ENCODE measurements at regions not wholly inside any gene's neighbourhood (a gene's known extent, or its start where the extent isn't known, plus 50 kb on each side); places are given as distances from the start of the nearest gene placed in this dataset.

GRCh38 chr7:41152179-41152678 is 550.7 kb downstream of the INHBA start:
- Histone ChIP-seq H3K9me3 (ENCODE audit: control insufficient read depth, insufficient read depth, low read length) (no peaks in the 10 kb centered on the region), H3K4me1 (ENCODE audit: control insufficient read depth, insufficient read depth, low read length) (no peaks in the 10 kb centered on the region), H3K36me3 (ENCODE audit: control insufficient read depth, insufficient read depth, low read length) (no peaks in the 10 kb centered on the region), H3K27ac (ENCODE audit: low read depth, low read length) (no peak overlapping the region), H3K4me3 (ENCODE audit: low read depth, low read length) (no peak overlapping the region), H3K27me3 (ENCODE audit: control insufficient read depth, insufficient read depth, low read length) (no peaks in the 10 kb centered on the region)
- WGBS (ENCODE audit: insufficient coverage), result no CpG with 5 or more reads among the region's 4 CpGs
- no peak for DNase-seq (ENCODE audit: low read depth in 4 of 6, low spot score in 6 of 6)

- Histone ChIP-seq H3K4me1 (ENCODE audit: control insufficient read depth, insufficient read depth, low read length) (no peaks in the 10 kb centered on the region), H3K36me3 (ENCODE audit: control insufficient read depth, insufficient read depth, low read length) (no peaks in the 10 kb centered on the region), H3K4me3 (ENCODE audit: low read depth, low read length) (no peak overlapping the region), H3K9me3 (ENCODE audit: control insufficient read depth, insufficient read depth, low read length) (no peaks in the 10 kb centered on the region), H3K27me3 (ENCODE audit: control insufficient read depth, insufficient read depth, low read length) (no peaks in the 10 kb centered on the region), H3K27ac (ENCODE audit: low read depth, low read length) (no peak overlapping the region)
- no peak for DNase-seq (ENCODE audit: low read depth in 4 of 6, low spot score in 6 of 6)
- 94% methylated on average over 15 of the region's 16 CpGs for WGBS (ENCODE audit: insufficient coverage)
These were observed 553.3 kb downstream of the INHBA start for GRCh38 chr7:41149576-41149975.

DNA sequence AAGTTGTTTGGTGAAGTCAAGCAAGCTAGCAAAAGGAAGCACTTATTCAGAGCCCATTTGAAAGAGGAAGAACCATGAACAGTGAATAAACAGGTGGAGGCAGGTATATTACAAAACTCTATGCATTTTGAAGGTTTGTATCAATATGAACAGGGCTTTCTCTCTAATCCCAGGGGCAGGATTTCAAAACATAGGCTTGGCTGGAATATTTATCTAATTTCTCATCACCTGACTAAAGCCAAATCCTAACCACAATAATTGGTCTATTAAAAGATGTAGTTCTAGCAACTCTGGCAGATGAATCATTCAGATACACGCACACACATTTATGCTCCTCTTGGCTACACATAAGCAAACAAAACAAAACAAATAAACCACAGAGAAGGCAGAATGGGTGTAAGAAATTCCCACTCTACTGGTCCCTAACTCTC is 554.4 kb downstream of the INHBA start:
- no peaks in the 10 kb centered on the region for H3K36me3 ChIP-seq (ENCODE audit: control insufficient read depth, insufficient read depth, low read length)
- H3K4me3 ChIP-seq (ENCODE audit: low read depth, low read length), result no peak overlapping the region
- no peaks in the 10 kb centered on the region for H3K27me3 ChIP-seq (ENCODE audit: control insufficient read depth, insufficient read depth, low read length)
- no CpG with 5 or more reads among the region's 1 CpG for WGBS (ENCODE audit: insufficient coverage)
- no peaks in the 10 kb centered on the region for H3K4me1 ChIP-seq (ENCODE audit: control insufficient read depth, insufficient read depth, low read length)
- DNase-seq (ENCODE audit: low read depth in 4 of 6, low spot score in 6 of 6), result no peak
- H3K27ac ChIP-seq (ENCODE audit: low read depth, low read length), result no peak overlapping the region
- H3K9me3 ChIP-seq (ENCODE audit: control insufficient read depth, insufficient read depth, low read length), result no peaks in the 10 kb centered on the region

DNA sequence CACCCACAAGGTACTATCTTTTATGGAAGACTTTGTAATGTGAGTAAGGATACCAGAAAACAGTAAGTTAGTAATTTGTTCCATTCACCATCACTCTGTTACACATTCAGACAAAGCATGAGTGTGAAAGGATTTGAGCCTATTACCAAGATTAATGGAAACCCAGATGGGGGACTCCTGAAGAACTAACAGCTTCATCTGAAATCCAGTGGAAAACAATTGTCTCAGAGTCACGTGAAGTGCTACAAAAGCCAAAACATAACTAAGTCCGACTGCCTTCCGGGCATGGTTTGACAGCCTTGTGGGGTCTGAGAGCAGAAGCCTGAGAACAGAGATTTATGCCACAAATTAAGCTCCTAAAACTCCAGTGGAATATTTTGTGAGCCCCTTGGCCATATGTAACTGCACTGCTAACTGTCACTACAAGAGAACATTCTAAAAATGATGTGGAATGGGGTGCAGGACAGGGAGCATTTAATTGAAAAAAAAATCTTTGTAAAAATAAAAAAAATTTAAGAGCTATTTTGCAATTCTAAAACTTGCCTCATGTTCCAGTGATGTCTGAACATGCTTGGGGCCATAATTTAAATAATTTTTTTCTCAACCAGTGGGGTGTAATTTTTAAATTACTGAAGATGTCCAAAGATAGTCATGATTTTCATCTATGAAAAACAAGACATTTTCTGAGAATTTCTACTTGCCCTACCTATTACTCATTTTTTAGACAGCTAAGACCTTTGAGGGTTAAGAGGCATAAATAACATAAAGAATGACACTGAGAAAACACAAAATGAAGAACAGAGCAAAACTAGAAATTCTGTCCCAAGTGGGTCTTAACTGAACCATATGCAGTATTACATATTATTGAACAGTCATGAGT is 555.0 kb downstream of the INHBA start:
- 28% methylated on average over 3 of the region's 3 CpGs for WGBS (ENCODE audit: insufficient coverage)
- peak in 2 of 6 donors; percentile 6 to 69 for DNase-seq (ENCODE audit: low read depth in 4 of 6, low spot score in 6 of 6)
- H3K36me3 ChIP-seq (ENCODE audit: control insufficient read depth, insufficient read depth, low read length), result no peaks in the 10 kb centered on the region
- no peak overlapping the region for H3K27ac ChIP-seq (ENCODE audit: low read depth, low read length)
- no peaks in the 10 kb centered on the region for H3K9me3 ChIP-seq (ENCODE audit: control insufficient read depth, insufficient read depth, low read length)
- no peaks in the 10 kb centered on the region for H3K4me1 ChIP-seq (ENCODE audit: control insufficient read depth, insufficient read depth, low read length)
- no peaks in the 10 kb centered on the region for H3K27me3 ChIP-seq (ENCODE audit: control insufficient read depth, insufficient read depth, low read length)
- H3K4me3 ChIP-seq (ENCODE audit: low read depth, low read length), result no peak overlapping the region

DNA sequence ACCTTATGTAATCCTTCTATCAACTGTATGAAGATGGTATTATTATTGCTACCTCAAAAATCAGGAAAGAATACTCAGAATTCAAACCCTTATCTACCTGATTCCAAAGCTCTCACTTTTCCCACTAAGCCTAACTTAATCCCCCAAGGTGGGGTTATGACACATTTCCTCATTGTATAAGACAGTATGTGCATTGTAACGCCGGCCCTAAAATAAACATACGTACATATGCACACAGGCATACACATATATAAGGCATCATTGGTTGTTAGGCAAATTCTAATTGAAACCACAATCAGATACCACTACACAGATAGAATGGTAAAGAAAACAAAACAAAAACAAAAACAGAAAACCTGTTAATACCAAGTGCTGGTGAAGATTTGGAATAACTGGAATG is 556.5 kb downstream of the INHBA start:
- Histone ChIP-seq H3K4me3 (ENCODE audit: low read depth, low read length) (no peak overlapping the region), H3K27ac (ENCODE audit: low read depth, low read length) (no peak overlapping the region), H3K9me3 (ENCODE audit: control insufficient read depth, insufficient read depth, low read length) (no peaks in the 10 kb centered on the region), H3K4me1 (ENCODE audit: control insufficient read depth, insufficient read depth, low read length) (no peaks in the 10 kb centered on the region), H3K27me3 (ENCODE audit: control insufficient read depth, insufficient read depth, low read length) (no peaks in the 10 kb centered on the region), H3K36me3 (ENCODE audit: control insufficient read depth, insufficient read depth, low read length) (no peaks in the 10 kb centered on the region)
- no CpG with 5 or more reads among the region's 3 CpGs for WGBS (ENCODE audit: insufficient coverage)
- DNase-seq (ENCODE audit: low read depth in 4 of 6, low spot score in 6 of 6), result no peak

- H3K36me3 ChIP-seq (ENCODE audit: control insufficient read depth, insufficient read depth, low read length), result no peaks in the 10 kb centered on the region
- H3K4me3 ChIP-seq (ENCODE audit: low read depth, low read length), result no peak overlapping the region
- H3K9me3 ChIP-seq (ENCODE audit: control insufficient read depth, insufficient read depth, low read length), result no peaks in the 10 kb centered on the region
- no peaks in the 10 kb centered on the region for H3K4me1 ChIP-seq (ENCODE audit: control insufficient read depth, insufficient read depth, low read length)
- no CpG with 5 or more reads among the region's 3 CpGs for WGBS (ENCODE audit: insufficient coverage)
- H3K27me3 ChIP-seq (ENCODE audit: control insufficient read depth, insufficient read depth, low read length), result no peaks in the 10 kb centered on the region
- no peak for DNase-seq (ENCODE audit: low read depth in 4 of 6, low spot score in 6 of 6)
- no peak overlapping the region for H3K27ac ChIP-seq (ENCODE audit: low read depth, low read length)
These were observed 557.2 kb downstream of the INHBA start for GRCh38 chr7:41145656-41146055.

GRCh38 chr7:41142904-41143473 is 559.9 kb downstream of the INHBA start:
- DNase-seq (ENCODE audit: low read depth in 4 of 6, low spot score in 6 of 6), result no peak
- H3K36me3 ChIP-seq (ENCODE audit: control insufficient read depth, insufficient read depth, low read length), result no peaks in the 10 kb centered on the region
- H3K4me3 ChIP-seq (ENCODE audit: low read depth, low read length), result no peak overlapping the region
- no peaks in the 10 kb centered on the region for H3K4me1 ChIP-seq (ENCODE audit: control insufficient read depth, insufficient read depth, low read length)
- H3K9me3 ChIP-seq (ENCODE audit: control insufficient read depth, insufficient read depth, low read length), result no peaks in the 10 kb centered on the region
- no peaks in the 10 kb centered on the region for H3K27me3 ChIP-seq (ENCODE audit: control insufficient read depth, insufficient read depth, low read length)
- no peak overlapping the region for H3K27ac ChIP-seq (ENCODE audit: low read depth, low read length)

DNA sequence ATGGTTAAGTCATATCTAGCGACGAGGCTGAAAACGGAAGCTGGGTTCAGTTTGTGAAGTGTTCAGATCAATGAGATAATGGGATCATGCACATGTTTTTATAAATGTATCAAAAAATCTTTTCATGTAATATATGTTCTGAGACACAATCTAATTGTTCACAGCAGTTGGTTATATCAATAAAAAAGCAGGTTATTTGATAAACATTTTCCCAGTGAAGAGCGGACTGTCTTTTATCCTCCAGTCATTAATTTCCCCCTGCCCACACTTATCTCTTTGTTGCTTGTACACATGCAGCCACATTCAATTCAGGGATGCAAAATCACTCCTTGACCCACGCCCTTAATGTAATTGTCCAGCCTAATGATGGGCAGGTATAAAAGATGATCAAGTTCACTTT is 563.1 kb downstream of the INHBA start:
- H3K27me3 ChIP-seq (ENCODE audit: control insufficient read depth, insufficient read depth, low read length), result no peaks in the 10 kb centered on the region
- DNase-seq (ENCODE audit: low read depth in 4 of 6, low spot score in 6 of 6), result no peak
- H3K9me3 ChIP-seq (ENCODE audit: control insufficient read depth, insufficient read depth, low read length), result no peaks in the 10 kb centered on the region
- no CpG with 5 or more reads among the region's 5 CpGs for WGBS (ENCODE audit: insufficient coverage)
- no peak overlapping the region for H3K4me3 ChIP-seq (ENCODE audit: low read depth, low read length)
- no peaks in the 10 kb centered on the region for H3K36me3 ChIP-seq (ENCODE audit: control insufficient read depth, insufficient read depth, low read length)
- no peaks in the 10 kb centered on the region for H3K4me1 ChIP-seq (ENCODE audit: control insufficient read depth, insufficient read depth, low read length)
- no peak overlapping the region for H3K27ac ChIP-seq (ENCODE audit: low read depth, low read length)

- no peaks in the 10 kb centered on the region for H3K9me3 ChIP-seq (ENCODE audit: control insufficient read depth, insufficient read depth, low read length)
- no peaks in the 10 kb centered on the region for H3K27me3 ChIP-seq (ENCODE audit: control insufficient read depth, insufficient read depth, low read length)
- H3K4me1 ChIP-seq (ENCODE audit: control insufficient read depth, insufficient read depth, low read length), result no peaks in the 10 kb centered on the region
- WGBS (ENCODE audit: insufficient coverage), result 95% methylated on average over 15 of the region's 15 CpGs
- no peak for DNase-seq (ENCODE audit: low read depth in 4 of 6, low spot score in 6 of 6)
- H3K4me3 ChIP-seq (ENCODE audit: low read depth, low read length), result no peak overlapping the region
- no peak overlapping the region for H3K27ac ChIP-seq (ENCODE audit: low read depth, low read length)
- no peaks in the 10 kb centered on the region for H3K36me3 ChIP-seq (ENCODE audit: control insufficient read depth, insufficient read depth, low read length)
These were observed 566.3 kb downstream of the INHBA start for GRCh38 chr7:41136551-41136950.

DNA sequence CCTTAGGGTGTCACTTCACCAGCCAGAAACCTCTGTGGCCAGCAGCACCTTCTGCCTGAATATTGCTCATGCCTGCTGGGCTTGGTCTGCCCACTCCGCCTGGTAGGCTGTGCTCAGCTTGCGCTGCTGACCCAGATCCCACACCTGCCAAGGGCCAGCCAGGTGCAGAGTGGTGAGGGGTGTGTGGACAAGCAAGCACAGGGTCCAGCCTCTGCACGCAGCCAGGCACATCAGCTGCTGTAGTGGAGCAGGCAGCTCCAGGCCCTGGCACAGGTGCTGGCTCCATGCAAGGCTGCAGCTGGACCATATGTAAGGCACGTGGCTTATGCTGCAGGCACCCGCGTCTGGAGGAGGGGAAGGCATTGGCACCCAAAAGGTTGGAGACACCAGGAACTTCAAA is 567.4 kb downstream of the INHBA start:
- no peak overlapping the region for H3K4me3 ChIP-seq (ENCODE audit: low read depth, low read length)
- DNase-seq (ENCODE audit: low read depth in 4 of 6, low spot score in 6 of 6), result no peak
- no peaks in the 10 kb centered on the region for H3K36me3 ChIP-seq (ENCODE audit: control insufficient read depth, insufficient read depth, low read length)
- H3K9me3 ChIP-seq (ENCODE audit: control insufficient read depth, insufficient read depth, low read length), result no peaks in the 10 kb centered on the region
- peaks cover 5% of the 10 kb centered on the region for H3K4me1 ChIP-seq (ENCODE audit: control insufficient read depth, insufficient read depth, low read length)
- H3K27me3 ChIP-seq (ENCODE audit: control insufficient read depth, insufficient read depth, low read length), result no peaks in the 10 kb centered on the region
- WGBS (ENCODE audit: insufficient coverage), result 96% methylated on average over 6 of the region's 6 CpGs
- no peak overlapping the region for H3K27ac ChIP-seq (ENCODE audit: low read depth, low read length)
